ENCODE measurements at regions not wholly inside any gene's neighbourhood (a gene's known extent, or its start where the extent isn't known, plus 50 kb on each side); places are given as distances from the start of the nearest gene placed in this dataset.

DNA sequence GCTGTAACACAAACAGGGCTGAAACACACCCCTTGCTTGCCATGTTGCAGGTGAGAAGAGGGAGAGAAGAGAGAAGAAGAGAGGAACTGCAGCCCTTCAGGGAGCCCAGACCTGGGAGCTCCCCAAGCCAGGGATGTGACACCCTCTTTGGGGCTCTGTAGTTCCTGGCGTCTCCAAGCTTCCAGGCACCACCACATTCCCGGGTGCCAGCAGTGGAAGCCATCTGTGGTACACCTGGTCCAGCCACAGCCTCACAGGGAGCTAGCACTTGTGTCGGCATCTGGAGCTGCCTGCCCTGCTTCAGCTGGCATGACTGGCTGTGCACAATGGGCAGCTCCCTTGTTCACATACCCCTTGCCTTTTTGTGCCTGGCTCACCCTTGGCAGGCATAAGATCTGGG is 182.1 kb downstream of the DEPDC1B start:
- no peak for TF ChIP-seq GATA2 (IDR thresholded peaks at IDR 0.05; ENCODE audit: low read depth, low read length)
- no peak for TF ChIP-seq GATA3 (IDR thresholded peaks at IDR 0.05; ENCODE audit: low read depth, low read length)

Measured in SH-SY5Y (cell line).